Coronary artery (tissue), 2 donors: ENCODE measurements at regions not wholly inside any gene's neighbourhood (a gene's known extent, or its start where the extent isn't known, plus 50 kb on each side); places are given as distances from the start of the nearest gene placed in this dataset.

ENCODE experiments used
- DNase-seq: peaks from one replicate; pipeline ENCODE4 v3.0.0-alpha.2; 2017; ENCODE audit warnings: low spot score
- H3K27ac ChIP-seq, 2 donors: fragments of 200-600 bp; sonication (generic); one replicate each; pipeline ENCODE4 v1.5.1; 2016 to 2019
- H3K4me3 ChIP-seq: fragments of 200-600 bp; sonication (generic); 2 replicates; pipeline ENCODE4 v1.5.1; 2016; ENCODE audit warnings: mild to moderate bottlenecking, moderate library complexity
- TF ChIP-seq, protein P1 (sequence below): fragments of 200-600 bp; sonication (generic); IDR thresholded peaks from one replicate; pipeline ENCODE4 v1.5.1; 2019; ENCODE audit warnings: antibody characterized with exemption

DNA sequence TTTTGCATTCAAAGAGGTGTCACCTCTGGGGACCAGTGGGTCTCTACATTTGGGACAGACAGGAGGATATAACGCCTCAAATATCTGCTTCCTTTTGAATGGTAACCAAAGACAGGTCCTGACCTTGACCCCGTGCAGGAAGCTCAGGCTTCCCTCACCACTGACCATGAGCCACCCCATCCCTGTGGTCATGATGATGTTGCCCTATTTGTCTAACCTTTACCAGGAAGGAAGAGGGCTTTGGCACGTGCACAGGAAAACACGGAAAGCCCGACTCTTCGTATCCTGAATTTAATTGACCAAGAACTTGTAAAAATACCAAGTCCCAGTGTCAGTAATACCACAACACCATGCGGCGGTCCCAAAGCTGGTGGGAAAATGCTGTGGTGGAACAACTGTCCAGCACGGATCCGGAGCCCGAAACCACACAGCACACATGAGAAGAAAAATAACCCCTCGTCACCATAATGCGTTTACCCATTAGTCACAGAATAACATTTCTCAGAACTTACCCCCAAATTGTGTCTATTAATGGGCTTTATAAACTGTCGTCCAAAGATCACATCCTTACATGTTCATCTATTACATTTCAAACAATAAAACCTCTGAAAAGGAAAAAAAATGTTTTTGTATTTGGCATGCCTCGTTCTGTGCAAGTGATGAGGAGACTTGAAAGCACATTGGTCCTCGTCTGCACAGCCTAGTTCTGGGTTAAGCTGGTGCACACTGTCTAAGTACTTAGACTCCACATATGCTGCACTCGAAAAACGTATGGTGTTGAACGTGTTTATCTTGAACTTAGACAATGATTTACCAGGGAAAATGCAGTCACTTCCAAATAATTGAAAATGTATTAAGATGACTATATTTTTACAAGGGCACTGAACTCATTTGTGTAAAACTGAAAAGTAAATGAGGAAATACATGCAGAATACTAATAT lies 118.9 kb upstream of the IGF1R start:
- DNase-seq = no peak
- TF ChIP-seq, protein P1, sequence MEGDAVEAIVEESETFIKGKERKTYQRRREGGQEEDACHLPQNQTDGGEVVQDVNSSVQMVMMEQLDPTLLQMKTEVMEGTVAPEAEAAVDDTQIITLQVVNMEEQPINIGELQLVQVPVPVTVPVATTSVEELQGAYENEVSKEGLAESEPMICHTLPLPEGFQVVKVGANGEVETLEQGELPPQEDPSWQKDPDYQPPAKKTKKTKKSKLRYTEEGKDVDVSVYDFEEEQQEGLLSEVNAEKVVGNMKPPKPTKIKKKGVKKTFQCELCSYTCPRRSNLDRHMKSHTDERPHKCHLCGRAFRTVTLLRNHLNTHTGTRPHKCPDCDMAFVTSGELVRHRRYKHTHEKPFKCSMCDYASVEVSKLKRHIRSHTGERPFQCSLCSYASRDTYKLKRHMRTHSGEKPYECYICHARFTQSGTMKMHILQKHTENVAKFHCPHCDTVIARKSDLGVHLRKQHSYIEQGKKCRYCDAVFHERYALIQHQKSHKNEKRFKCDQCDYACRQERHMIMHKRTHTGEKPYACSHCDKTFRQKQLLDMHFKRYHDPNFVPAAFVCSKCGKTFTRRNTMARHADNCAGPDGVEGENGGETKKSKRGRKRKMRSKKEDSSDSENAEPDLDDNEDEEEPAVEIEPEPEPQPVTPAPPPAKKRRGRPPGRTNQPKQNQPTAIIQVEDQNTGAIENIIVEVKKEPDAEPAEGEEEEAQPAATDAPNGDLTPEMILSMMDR = no peak
- Histone ChIP-seq H3K27ac (no peak overlapping the region), H3K4me3 (no peak overlapping the region)

DNA sequence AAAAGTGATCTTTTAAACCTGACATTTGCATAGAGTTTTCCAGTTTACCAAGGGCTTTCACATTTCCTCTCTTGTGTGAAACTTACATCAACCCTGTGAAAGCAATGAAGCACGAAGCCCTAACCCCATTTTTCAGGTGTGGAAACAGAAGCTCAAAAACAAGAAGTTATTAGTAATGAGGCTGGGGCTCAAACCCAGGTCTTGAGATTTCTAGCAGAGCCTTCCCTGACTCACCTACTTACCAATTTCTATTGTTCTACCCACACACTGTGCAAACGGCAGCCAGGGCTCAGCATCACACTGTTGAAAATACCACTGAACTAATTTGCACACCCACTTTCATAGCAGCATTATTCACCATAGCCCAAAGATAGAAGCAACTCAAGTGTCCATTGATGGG lies 117.8 kb upstream of the IGF1R start:
- H3K27ac ChIP-seq = no peak overlapping the region
- TF ChIP-seq, protein P1 = no peak
- H3K4me3 ChIP-seq = no peak overlapping the region
- no peak for DNase-seq

DNA sequence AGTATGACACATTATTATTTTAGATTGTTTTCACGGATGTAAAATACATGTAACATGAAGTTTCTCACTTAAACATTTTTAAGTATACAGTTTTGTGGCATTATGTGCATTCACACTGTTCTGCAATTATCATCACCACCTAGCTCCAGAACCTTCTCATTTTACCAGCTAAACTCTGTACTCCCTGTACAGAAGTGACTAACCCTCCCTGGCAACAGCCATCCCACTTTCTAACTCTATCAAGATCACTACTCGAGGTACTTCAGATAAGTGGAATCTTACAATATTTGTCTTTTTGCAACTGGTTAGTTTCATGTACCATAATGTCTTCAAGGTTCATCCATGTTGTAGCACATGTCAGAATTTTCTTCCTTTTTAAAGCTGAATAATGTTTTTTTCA lies 116.3 kb upstream of the IGF1R start:
- Histone ChIP-seq H3K4me3 (no peak overlapping the region), H3K27ac (no peak overlapping the region)
- no peak for DNase-seq
- TF ChIP-seq, protein P1 = no peak

DNA sequence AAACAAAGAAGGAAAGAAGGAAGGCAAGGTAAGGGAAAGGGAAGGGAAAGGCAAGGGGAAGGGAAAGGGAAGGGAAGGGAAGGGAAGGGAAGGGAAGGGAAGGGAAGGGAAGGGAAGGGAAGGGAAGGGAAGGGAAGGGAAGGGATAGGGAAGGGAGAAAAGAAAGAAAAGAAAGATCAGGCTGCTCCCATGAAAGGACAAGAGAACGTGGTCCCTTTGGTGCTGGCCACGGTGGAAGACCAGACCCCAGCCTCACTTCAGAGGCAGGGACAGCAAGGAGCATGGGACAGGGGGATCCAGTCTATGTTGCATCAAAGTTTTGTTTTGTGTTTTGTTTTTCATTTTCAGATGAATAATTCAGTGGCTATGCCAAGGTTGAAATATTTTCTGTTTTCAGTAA lies 111.4 kb upstream of the IGF1R start:
- H3K4me3 ChIP-seq = no peak overlapping the region
- H3K27ac ChIP-seq = no peak overlapping the region
- no peak for DNase-seq
- TF ChIP-seq, protein P1 = no peak

DNA sequence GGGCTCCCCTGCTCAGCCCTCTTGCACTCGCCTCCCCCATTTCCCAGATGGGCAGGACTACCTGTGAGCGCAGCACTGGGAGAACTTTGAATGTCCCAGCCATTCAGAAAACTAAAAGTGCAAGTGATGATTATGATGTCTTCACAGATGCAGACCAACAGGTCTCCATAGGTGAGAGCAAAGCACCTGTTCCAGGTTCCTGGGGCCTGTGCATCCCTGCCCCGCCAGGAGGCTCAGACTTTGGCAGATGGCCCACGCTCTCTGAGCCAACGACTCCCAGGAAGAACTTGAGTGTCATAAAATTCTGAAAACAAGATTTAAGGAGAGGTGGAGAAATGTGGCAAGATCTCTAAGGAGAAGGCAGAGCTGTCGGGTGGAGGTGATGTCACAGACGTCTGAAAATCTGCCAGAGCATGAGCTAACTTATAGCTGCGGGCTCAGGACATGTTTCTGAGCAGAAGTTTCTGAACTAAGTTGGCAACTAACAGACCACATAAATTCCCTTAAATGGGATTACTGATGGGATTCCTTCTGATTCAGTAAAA lies 110.8 kb upstream of the IGF1R start:
- Histone ChIP-seq H3K27ac (no peak overlapping the region), H3K4me3 (no peak overlapping the region)
- DNase-seq = no peak
- TF ChIP-seq, protein P1 = no peak

DNA sequence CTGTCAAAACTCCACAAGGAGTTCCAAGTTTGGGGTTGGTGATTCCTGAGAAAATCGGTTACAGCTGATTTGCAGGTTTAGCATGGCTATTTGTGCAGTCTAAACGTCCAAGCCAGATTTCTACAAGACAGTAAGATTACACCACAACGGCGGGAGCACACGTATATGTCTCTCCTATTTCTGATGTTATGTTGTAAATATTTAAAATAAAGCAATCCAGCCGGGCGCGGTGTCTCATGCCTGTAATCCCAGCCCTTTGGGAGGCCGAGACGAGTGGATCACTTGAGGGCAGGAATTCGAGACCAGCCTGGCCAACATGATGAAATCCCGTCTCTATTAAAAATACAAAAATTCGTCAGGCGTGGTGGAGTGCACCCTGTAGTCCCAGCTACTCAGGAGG lies 106.8 kb upstream of the IGF1R start:
- TF ChIP-seq, protein P1 = no peak
- no peak for DNase-seq

DNA sequence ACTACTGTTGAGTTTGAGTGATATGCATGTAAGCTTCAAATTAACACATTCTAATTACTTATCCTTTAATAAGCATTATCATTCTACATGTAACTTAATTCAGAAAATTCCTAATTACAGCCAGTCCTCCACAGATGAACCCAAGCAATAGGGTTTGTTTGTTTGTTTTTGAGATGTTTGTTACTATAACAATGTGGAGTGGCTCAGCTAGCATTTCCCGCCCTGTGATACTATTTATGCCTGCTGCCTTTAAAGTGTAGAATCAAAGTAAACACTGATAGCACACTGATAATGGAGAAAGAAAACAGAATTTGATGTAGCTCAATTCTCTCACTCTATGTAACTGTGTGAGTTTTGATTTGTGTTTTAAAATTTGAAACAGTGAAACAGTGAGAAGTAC lies 105.1 kb upstream of the IGF1R start:
- no peak for DNase-seq
- TF ChIP-seq, protein P1 = no peak
- H3K27ac ChIP-seq = no peak overlapping the region
- H3K4me3 ChIP-seq = no peak overlapping the region

More for the DNA sequence above, 106.8 kb upstream of the IGF1R start:
- H3K4me3 ChIP-seq = no peak overlapping the region
- no peak overlapping the region for H3K27ac ChIP-seq
